Mesendoderm (in vitro differentiated cells): ENCODE measurements at regions not wholly inside any gene's neighbourhood (a gene's known extent, or its start where the extent isn't known, plus 50 kb on each side); places are given as distances from the start of the nearest gene placed in this dataset.

ENCODE experiments used
- DNase-seq: peaks from one replicate; pipeline ENCODE4 v3.0.0; 2013
- H2AK5ac ChIP-seq: 2 replicates; pipeline ENCODE4 v1.6.1; 2013; ENCODE audit warnings: low read length, inconsistent platforms
- H2BK120ac ChIP-seq: 2 replicates; pipeline ENCODE4 v1.6.1; 2013; ENCODE audit warnings: low read depth, mild to moderate bottlenecking, low read length, moderate library complexity, mixed read lengths
- H2BK15ac ChIP-seq: replicated peaks from 2 replicates; pipeline ENCODE4 v1.6.1; 2013; ENCODE audit warnings: low read depth, mild to moderate bottlenecking, moderate library complexity
- H2BK5ac ChIP-seq: 2 replicates; pipeline ENCODE4 v1.6.1; 2013; ENCODE audit warnings: low read length, inconsistent platforms
- H3K18ac ChIP-seq: 2 replicates; pipeline ENCODE4 v1.6.1; 2013; ENCODE audit warnings: mild to moderate bottlenecking, low read length, mixed read lengths
- H3K23ac ChIP-seq: one replicate; pipeline ENCODE4 v1.6.1; 2013; ENCODE audit warnings: low read length
- H3K27ac ChIP-seq: 2 replicates; pipeline ENCODE4 v1.5.1; 2013; ENCODE audit warnings: low read depth, mild to moderate bottlenecking, inconsistent platforms, low read length, moderate library complexity
- H3K27me3 ChIP-seq: 2 replicates; pipeline ENCODE4 v1.6.1; 2013; ENCODE audit warnings: low read length, control low read depth, mild to moderate bottlenecking, inconsistent platforms; ENCODE audit not compliant: insufficient read depth, poor library complexity
- H3K36me3 ChIP-seq: 2 replicates; pipeline ENCODE4 v1.6.1; 2013; ENCODE audit warnings: low read length, inconsistent platforms; ENCODE audit not compliant: control insufficient read depth, insufficient read depth
- H3K4ac ChIP-seq: one replicate; pipeline ENCODE4 v1.6.1; 2013; ENCODE audit warnings: low read depth, mild to moderate bottlenecking, low read length, moderate library complexity
- H3K4me1 ChIP-seq: 2 replicates; pipeline ENCODE4 v1.6.1; 2013; ENCODE audit warnings: low read depth, low read length, inconsistent platforms; ENCODE audit not compliant: control insufficient read depth
- H3K4me2 ChIP-seq: 2 replicates; pipeline ENCODE4 v1.6.1; 2013; ENCODE audit warnings: low read length
- H3K4me3 ChIP-seq: 2 replicates; pipeline ENCODE4 v1.5.1; 2013; ENCODE audit warnings: mild to moderate bottlenecking, low read length
- H3K56ac ChIP-seq: one replicate; pipeline ENCODE4 v1.6.1; 2013; ENCODE audit warnings: low read length
- H3K79me1 ChIP-seq: 2 replicates; pipeline ENCODE4 v1.6.1; 2013; ENCODE audit warnings: low read length, inconsistent platforms
- H3K79me2 ChIP-seq: 2 replicates; pipeline ENCODE4 v1.6.1; 2013; ENCODE audit warnings: mild to moderate bottlenecking, low read length; ENCODE audit not compliant: control insufficient read depth, insufficient read depth
- H3K9ac ChIP-seq: 2 replicates; pipeline ENCODE4 v1.6.1; 2013; ENCODE audit warnings: low read length, inconsistent platforms
- H4K5ac ChIP-seq: one replicate; pipeline ENCODE4 v1.6.1; 2013; ENCODE audit warnings: low read length
- H4K8ac ChIP-seq: one replicate; pipeline ENCODE4 v1.6.1; 2013; ENCODE audit warnings: low read depth, mild to moderate bottlenecking, control low read depth, low read length, moderate library complexity
- WGBS: extraction: QIAGEN DNeasy Blood & Tissue Kit; methylation state at CpG from one replicate; pipeline ENCODE4 v1.1.7; 2013; ENCODE audit warnings: low lambda C conversion rate, missing lambda C conversion rate; ENCODE audit not compliant: insufficient coverage; ENCODE audit errors: extremely low coverage; 5-methylcytosine and 5-hydroxymethylcytosine counted together

GRCh38 chr2:122822319-122822718 lies 1066.9 kb downstream of the TSN start:
- Histone ChIP-seq H3K56ac (no peak overlapping the region), H3K27ac (no peak overlapping the region), H3K36me3 (no peaks in the 10 kb centered on the region), H3K4me3 (no peak overlapping the region), H3K79me2 (no peaks in the 10 kb centered on the region), H3K4me2 (no peak overlapping the region), H3K27me3 (no peaks in the 10 kb centered on the region), H3K4me1 (no peaks in the 10 kb centered on the region), H3K23ac (no peak overlapping the region), H3K79me1 (no peaks in the 10 kb centered on the region), H2AK5ac (no peak overlapping the region), H3K4ac (no peak overlapping the region), H2BK15ac (no peak overlapping the region), H3K18ac (no peak overlapping the region), H2BK120ac (no peak overlapping the region), H4K5ac (no peak overlapping the region), H3K9ac (no peak overlapping the region), H2BK5ac (no peak overlapping the region), H4K8ac (no peak overlapping the region)
- DNase-seq, result no peak
- no CpG with 5 or more reads among the region's 5 CpGs for WGBS

GRCh38 chr2:122830157-122830556 lies 1074.7 kb downstream of the TSN start:
- no CpG with 5 or more reads among the region's 4 CpGs for WGBS
- no peak overlapping the region for H2BK120ac ChIP-seq
- no peak overlapping the region for H3K9ac ChIP-seq
- no peak overlapping the region for H3K4me3 ChIP-seq
- no peaks in the 10 kb centered on the region for H3K4me1 ChIP-seq
- H4K8ac ChIP-seq, result no peak overlapping the region
- no peaks in the 10 kb centered on the region for H3K79me2 ChIP-seq
- DNase-seq, result no peak
- H3K23ac ChIP-seq, result no peak overlapping the region
- H3K18ac ChIP-seq, result no peak overlapping the region
- H3K27ac ChIP-seq, result no peak overlapping the region
- H3K56ac ChIP-seq, result no peak overlapping the region
- H3K36me3 ChIP-seq, result no peaks in the 10 kb centered on the region
- no peak overlapping the region for H4K5ac ChIP-seq
- H3K4ac ChIP-seq, result no peak overlapping the region
- H3K79me1 ChIP-seq, result no peaks in the 10 kb centered on the region
- no peak overlapping the region for H2AK5ac ChIP-seq
- no peaks in the 10 kb centered on the region for H3K27me3 ChIP-seq
- no peak overlapping the region for H2BK5ac ChIP-seq
- H2BK15ac ChIP-seq, result no peak overlapping the region
- no peak overlapping the region for H3K4me2 ChIP-seq

- Histone ChIP-seq H3K79me2 (no peaks in the 10 kb centered on the region), H3K18ac (no peak overlapping the region), H2BK120ac (no peak overlapping the region), H2BK5ac (no peak overlapping the region), H3K23ac (no peak overlapping the region), H3K4me3 (no peak overlapping the region), H4K5ac (no peak overlapping the region), H3K79me1 (no peaks in the 10 kb centered on the region), H3K4me2 (no peak overlapping the region), H3K27ac (no peak overlapping the region), H3K36me3 (no peaks in the 10 kb centered on the region), H3K4me1 (no peaks in the 10 kb centered on the region), H3K56ac (no peak overlapping the region), H3K9ac (no peak overlapping the region), H2BK15ac (no peak overlapping the region), H4K8ac (no peak overlapping the region), H3K27me3 (no peaks in the 10 kb centered on the region), H3K4ac (no peak overlapping the region), H2AK5ac (no peak overlapping the region)
- no CpG with 5 or more reads among the region's 2 CpGs for WGBS
- no peak for DNase-seq
Observed at GRCh38 chr2:122831649-122832048, 1076.2 kb downstream of the TSN start.

GRCh38 chr2:122843503-122843902 lies 1088.1 kb downstream of the TSN start:
- no peaks in the 10 kb centered on the region for H3K79me1 ChIP-seq
- no peaks in the 10 kb centered on the region for H3K4me1 ChIP-seq

GRCh38 chr2:122851161-122851560 lies 1095.7 kb downstream of the TSN start:
- DNase-seq, result no peak
- Histone ChIP-seq H4K5ac (no peak overlapping the region), H3K79me2 (no peaks in the 10 kb centered on the region), H3K18ac (no peak overlapping the region), H3K36me3 (no peaks in the 10 kb centered on the region), H2BK120ac (no peak overlapping the region), H3K27ac (no peak overlapping the region), H3K4me3 (no peak overlapping the region), H3K4me1 (no peaks in the 10 kb centered on the region), H3K9ac (no peak overlapping the region), H2BK5ac (no peak overlapping the region), H2AK5ac (no peak overlapping the region), H3K23ac (no peak overlapping the region), H3K4me2 (no peak overlapping the region), H3K56ac (no peak overlapping the region), H3K4ac (no peak overlapping the region), H3K27me3 (no peaks in the 10 kb centered on the region), H2BK15ac (no peak overlapping the region), H3K79me1 (no peaks in the 10 kb centered on the region), H4K8ac (no peak overlapping the region)
- WGBS, result no CpG with 5 or more reads among the region's 4 CpGs

More at GRCh38 chr2:122843503-122843902, 1088.1 kb downstream of the TSN start:
- H3K4me3 ChIP-seq, result no peak overlapping the region
- H3K4ac ChIP-seq, result no peak overlapping the region
- no peaks in the 10 kb centered on the region for H3K79me2 ChIP-seq
- H2AK5ac ChIP-seq, result no peak overlapping the region
- H3K56ac ChIP-seq, result no peak overlapping the region
- H3K23ac ChIP-seq, result no peak overlapping the region
- no peak overlapping the region for H2BK120ac ChIP-seq
- no peak overlapping the region for H3K4me2 ChIP-seq
- DNase-seq, result no peak
- H3K27ac ChIP-seq, result no peak overlapping the region
- no peak overlapping the region for H3K9ac ChIP-seq
- no peak overlapping the region for H2BK5ac ChIP-seq
- no peak overlapping the region for H4K8ac ChIP-seq
- H3K18ac ChIP-seq, result no peak overlapping the region
- H3K27me3 ChIP-seq, result no peaks in the 10 kb centered on the region
- WGBS, result no CpG with 5 or more reads among the region's 3 CpGs
- no peaks in the 10 kb centered on the region for H3K36me3 ChIP-seq
- no peak overlapping the region for H2BK15ac ChIP-seq
- H4K5ac ChIP-seq, result no peak overlapping the region

- H2BK15ac ChIP-seq, result no peak overlapping the region
- H3K36me3 ChIP-seq, result no peaks in the 10 kb centered on the region
- no peak overlapping the region for H2AK5ac ChIP-seq
- H2BK120ac ChIP-seq, result no peak overlapping the region
- H3K4me2 ChIP-seq, result no peak overlapping the region
- H2BK5ac ChIP-seq, result no peak overlapping the region
- no peak overlapping the region for H3K9ac ChIP-seq
- no peak overlapping the region for H3K4me3 ChIP-seq
- no peak overlapping the region for H3K4ac ChIP-seq
- H4K8ac ChIP-seq, result no peak overlapping the region
- no peak overlapping the region for H4K5ac ChIP-seq
- WGBS, result no CpG with 5 or more reads among the region's 4 CpGs
- no peak for DNase-seq
- H3K18ac ChIP-seq, result no peak overlapping the region
- no peaks in the 10 kb centered on the region for H3K27me3 ChIP-seq
- no peaks in the 10 kb centered on the region for H3K79me2 ChIP-seq
- no peak overlapping the region for H3K23ac ChIP-seq
- H3K4me1 ChIP-seq, result no peaks in the 10 kb centered on the region
- H3K56ac ChIP-seq, result no peak overlapping the region
- H3K27ac ChIP-seq, result no peak overlapping the region
- no peaks in the 10 kb centered on the region for H3K79me1 ChIP-seq
Observed at GRCh38 chr2:122851972-122852531, 1096.6 kb downstream of the TSN start.
